NOMO-1 treated with dmso at 0.1 percent for 144 hours (cell line): ENCODE measurements at regions not wholly inside any gene's neighbourhood (a gene's known extent, or its start where the extent isn't known, plus 50 kb on each side); places are given as distances from the start of the nearest gene placed in this dataset.

Source experiments
- DNase-seq: peaks from one replicate; lab custom pipeline; 2025; ENCODE audit not compliant: unreplicated experiment; lab: John Stamatoyannopoulos, UW

DNA sequence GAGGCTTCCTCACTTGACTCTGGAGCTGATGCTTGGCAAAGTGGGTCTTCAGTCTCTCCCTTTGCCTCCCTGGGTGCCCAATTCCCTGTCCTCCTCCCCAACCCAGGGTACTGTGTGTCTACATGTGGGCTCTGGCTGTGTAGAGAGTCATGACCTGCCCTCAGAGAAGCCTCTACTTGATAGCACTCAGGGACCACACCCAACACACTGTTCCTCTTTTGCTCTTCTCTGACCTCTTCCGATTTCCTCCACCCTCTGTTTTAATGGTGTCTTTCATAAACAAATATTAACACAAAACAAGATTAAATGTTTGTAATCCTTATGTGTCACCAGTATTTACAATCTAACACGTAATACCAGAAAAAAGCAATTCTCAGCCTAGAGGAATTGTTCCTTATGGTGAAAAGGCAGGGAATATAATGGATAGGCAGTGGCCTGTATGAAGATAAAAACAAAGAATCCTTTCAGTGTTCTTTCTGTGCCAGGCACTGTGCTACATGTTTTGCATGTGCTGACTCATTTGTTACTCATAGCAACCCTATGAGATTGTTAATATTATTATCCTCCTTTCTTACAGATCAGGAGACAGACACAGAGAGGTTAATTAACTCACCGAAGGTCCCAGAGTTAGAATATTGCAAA, 58.2 kb downstream of the HSD3B1 start:
- peak; percentile 58 for DNase-seq

DNA sequence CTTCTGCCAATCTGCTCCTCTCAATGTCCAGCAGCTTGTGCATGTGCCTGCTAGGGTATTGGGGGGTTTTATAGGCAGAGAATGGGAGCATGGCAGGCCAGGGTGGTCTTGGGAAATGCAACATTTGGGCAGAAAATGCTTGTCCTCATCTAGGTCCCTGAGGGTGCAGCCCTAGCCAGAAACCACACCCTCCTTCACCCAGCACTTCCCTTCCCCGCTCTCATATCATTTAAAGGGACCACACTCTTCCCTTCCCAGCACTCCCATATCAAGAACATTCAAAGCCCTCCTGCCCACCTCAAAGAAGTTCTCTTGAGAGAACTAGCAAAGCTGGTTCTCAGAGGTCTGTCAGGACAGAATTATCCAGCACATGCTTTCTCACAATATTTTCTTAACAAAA, 62.1 kb downstream of the HSD3B1 start:
- no peak for DNase-seq
